ENCODE measurements at regions not wholly inside any gene's neighbourhood (a gene's known extent, or its start where the extent isn't known, plus 50 kb on each side); places are given as distances from the start of the nearest gene placed in this dataset.
"Not testable (repeated sequence)": the region's sequence is repeated elsewhere in the genome, so short reads cannot be mapped to it uniquely, and the experiment has no call there.

- not testable (repeated sequence) for TF ChIP-seq POLR2A (IDR thresholded peaks at IDR 0.05; ENCODE audit: low read depth, low read length); TAF1 (IDR thresholded peaks at IDR 0.05; ENCODE audit: borderline replicate concordance, low read depth, low read length); POLR2AphosphoS5 (IDR thresholded peaks at IDR 0.05; ENCODE audit: low read depth, low read length)
Measured at GRCh38 chr9:93748827-93749226, 172.4 kb downstream of the PHF2 start.
